H1 (cell line): ENCODE measurements at regions not wholly inside any gene's neighbourhood (a gene's known extent, or its start where the extent isn't known, plus 50 kb on each side); places are given as distances from the start of the nearest gene placed in this dataset.

Experiments
- CTCF ChIA-PET: fragments of 300-600 bp; sonication (Branson Sonifier 250); formaldehyde crosslinking; loops from one replicate; lab custom pipeline; 2021; ENCODE audit not compliant: partially characterized antibody; lab: Charles Lee
- POLR2A ChIA-PET: fragments of 300-600 bp; sonication (Branson Sonifier 250); formaldehyde crosslinking; loops from one replicate; lab custom pipeline; 2021; ENCODE audit warnings: inconsistent platforms; ENCODE audit not compliant: partially characterized antibody; lab: Charles Lee
- DNase-seq, 2 experiments: peaks; one replicate each; pipeline versions ENCODE4 v3.0.0 to v3.0.0-alpha.2; 2010 to 2022; ENCODE audit warnings: low spot score in 2 of 2, low read depth in 1 of 2, mixed read lengths in 1 of 2
- FAIRE-seq: peaks from 2 replicates; lab custom pipeline; 2011; peaks lifted over from hg19 to GRCh38; lab: Jason Lieb, UNC
- H2AFZ ChIP-seq: 2 replicates; pipeline ENCODE4 v1.8.1; 2012; ENCODE audit warnings: low read length, inconsistent platforms
- H2AK5ac ChIP-seq: 2 replicates; pipeline ENCODE4 v1.6.1; 2013; ENCODE audit warnings: low read depth, low read length
- H2BK120ac ChIP-seq: replicated peaks from 2 replicates; pipeline ENCODE3; 2013; ENCODE audit warnings: low read depth, low read length, inconsistent platforms
- H2BK12ac ChIP-seq: 2 replicates; pipeline ENCODE4 v1.6.1; 2013; ENCODE audit warnings: low read depth, low read length
- H2BK15ac ChIP-seq: 2 replicates; pipeline ENCODE4 v1.6.1; 2013; ENCODE audit warnings: low read length
- H2BK20ac ChIP-seq: 2 replicates; pipeline ENCODE4 v1.6.1; 2013; ENCODE audit warnings: low read length
- H2BK5ac ChIP-seq: 2 replicates; pipeline ENCODE4 v1.6.1; 2013; ENCODE audit warnings: low read depth, low read length
- H3K14ac ChIP-seq: 2 replicates; pipeline ENCODE4 v1.6.1; 2013; ENCODE audit warnings: inconsistent platforms; ENCODE audit not compliant: insufficient read length
- H3K18ac ChIP-seq: 2 replicates; pipeline ENCODE4 v1.6.1; 2013; ENCODE audit warnings: low read length; ENCODE audit errors: extremely low read depth
- H3K23ac ChIP-seq: 2 replicates; pipeline ENCODE4 v1.6.1; 2013; ENCODE audit warnings: inconsistent platforms; ENCODE audit not compliant: insufficient read length
- H3K23me2 ChIP-seq: 2 replicates; pipeline ENCODE4 v1.6.1; 2013; ENCODE audit warnings: low read depth, low read length
- H3K27ac ChIP-seq: 2 replicates; pipeline ENCODE4 v1.6.1; 2011; ENCODE audit warnings: low read depth, low read length, inconsistent platforms
- H3K27me3 ChIP-seq, 4 experiments: replicated peaks in 1 of 4; 1 replicate in 1 of 4; 2 replicates in 3 of 4; pipeline versions ENCODE4 v1.6.1 to v1.8.1; 2011 to 2013; ENCODE audit warnings: low read length in 3 of 4, mild to moderate bottlenecking in 3 of 4, inconsistent platforms in 2 of 4, mixed read lengths in 2 of 4, moderate library complexity in 1 of 4; ENCODE audit not compliant: control insufficient read depth in 3 of 4, insufficient read depth in 3 of 4; ENCODE audit errors: extremely low read depth in 1 of 4
- H3K36me3 ChIP-seq, 4 experiments: 2 replicates each; pipeline versions ENCODE4 v1.6.1 to v1.8.1; 2011 to 2013; ENCODE audit warnings: mild to moderate bottlenecking in 4 of 4, low read length in 3 of 4, moderate library complexity in 2 of 4, control low read depth in 1 of 4, inconsistent platforms in 1 of 4; ENCODE audit not compliant: insufficient read depth in 4 of 4, control insufficient read depth in 2 of 4
- H3K4ac ChIP-seq: replicated peaks from 2 replicates; pipeline ENCODE3; 2013; ENCODE audit warnings: low read length, low read depth, mixed read lengths, inconsistent platforms; ENCODE audit not compliant: insufficient read length
- H3K4me1 ChIP-seq, 4 experiments: replicated peaks in 1 of 4; 1 replicate in 1 of 4; 2 replicates in 3 of 4; pipeline versions ENCODE4 v1.6.1 to v1.8.1; 2011 to 2013; ENCODE audit warnings: low read length in 3 of 4, inconsistent platforms in 2 of 4, mixed read lengths in 1 of 4; ENCODE audit not compliant: insufficient read depth in 4 of 4, control insufficient read depth in 3 of 4
- H3K4me2 ChIP-seq, 2 experiments: 2 replicates each; pipeline versions ENCODE4 v1.6.1 to v1.8.1; 2011 to 2013; ENCODE audit warnings: low read depth in 2 of 2, low read length in 2 of 2, control low read depth in 1 of 2, inconsistent platforms in 1 of 2, mild to moderate bottlenecking in 1 of 2; ENCODE audit not compliant: insufficient read depth in 1 of 2
- H3K4me3 ChIP-seq, 4 experiments: fragments of 200-600, 300-600 bp in 1 of 4; sonication (generic), shearing (Covaris generic), sonication (Bioruptor Twin) in 1 of 4; 2 replicates each; pipeline versions ENCODE4 v1.5.1 to v1.8.1; 2011 to 2016; ENCODE audit warnings: low read length in 4 of 4, low read depth in 3 of 4, control low read depth in 2 of 4, inconsistent platforms in 2 of 4, mild to moderate bottlenecking in 2 of 4, mixed read lengths in 1 of 4, moderate library complexity in 1 of 4; ENCODE audit not compliant: insufficient read depth in 2 of 4; ENCODE audit errors: extremely low read depth in 1 of 4
- H3K56ac ChIP-seq: replicated peaks from 2 replicates; pipeline ENCODE3; 2013; ENCODE audit warnings: low read depth, mild to moderate bottlenecking, mixed read lengths, low read length, inconsistent platforms; ENCODE audit not compliant: insufficient read length
- H3K79me1 ChIP-seq: 2 replicates; pipeline ENCODE4 v1.6.1; 2013; ENCODE audit warnings: low read depth, low read length, control low read depth
- H3K79me2 ChIP-seq, 2 experiments: 2 replicates each; pipeline versions ENCODE4 v1.6.1 to v1.8.1; 2012 to 2013; ENCODE audit warnings: low read length in 2 of 2, mild to moderate bottlenecking in 2 of 2, inconsistent platforms in 1 of 2; ENCODE audit not compliant: insufficient read depth in 2 of 2, control insufficient read depth in 1 of 2
- H3K9ac ChIP-seq, 4 experiments: replicated peaks in 1 of 4; 1 replicate in 1 of 4; 2 replicates in 3 of 4; pipeline versions ENCODE4 v1.6.1 to v1.8.1; 2011 to 2013; ENCODE audit warnings: low read depth in 3 of 4, low read length in 3 of 4, control low read depth in 2 of 4, mild to moderate bottlenecking in 2 of 4, moderate library complexity in 2 of 4, inconsistent platforms in 1 of 4; ENCODE audit errors: extremely low read depth in 1 of 4
- H3K9me3 ChIP-seq, 2 experiments: 2 replicates each; pipeline versions ENCODE4 v1.6.1 to v1.8.1; 2012 to 2013; ENCODE audit warnings: mild to moderate bottlenecking in 2 of 2, moderate library complexity in 2 of 2, control low read depth in 1 of 2, inconsistent platforms in 1 of 2, low read depth in 1 of 2, low read length in 1 of 2, mixed read lengths in 1 of 2; ENCODE audit not compliant: insufficient read depth in 2 of 2
- H4K20me1 ChIP-seq, 2 experiments: replicated peaks in 1 of 2; 2 replicates each; pipeline versions ENCODE3 to v1.8.1; 2011 to 2013; ENCODE audit warnings: inconsistent platforms in 2 of 2, low read length in 2 of 2, mild to moderate bottlenecking in 1 of 2; ENCODE audit not compliant: insufficient read depth in 2 of 2, control insufficient read depth in 1 of 2
- H4K5ac ChIP-seq: 2 replicates; pipeline ENCODE4 v1.6.1; 2013; ENCODE audit warnings: low read length, low read depth, mixed read lengths, inconsistent platforms; ENCODE audit not compliant: insufficient read length
- H4K8ac ChIP-seq: 2 replicates; pipeline ENCODE4 v1.8.0; 2013; ENCODE audit warnings: mild to moderate bottlenecking, moderate library complexity, low read length, inconsistent platforms; ENCODE audit not compliant: insufficient read depth; ENCODE audit errors: extremely low read depth
- H4K91ac ChIP-seq: replicated peaks from 2 replicates; pipeline ENCODE3; 2013; ENCODE audit warnings: low read length, mixed read lengths, inconsistent platforms; ENCODE audit not compliant: insufficient read length
- CTBP2 ChIP-seq: IDR thresholded peaks from 2 replicates; pipeline ENCODE4 v1.7.0; 2011; ENCODE audit warnings: borderline replicate concordance, mild to moderate bottlenecking, moderate library complexity, mixed read lengths, low read length; ENCODE audit not compliant: insufficient read depth, insufficient read length
- CTCF ChIP-seq, 3 experiments: IDR thresholded peaks; 1 replicate in 2 of 3; 2 replicates in 1 of 3; pipeline versions ENCODE4 v1.5.1 to v1.6.1; 2011; ENCODE audit warnings: low read length in 3 of 3, mild to moderate bottlenecking in 3 of 3, inconsistent platforms in 2 of 3, low read depth in 1 of 3, moderate library complexity in 1 of 3; ENCODE audit not compliant: insufficient read depth in 1 of 3; ENCODE audit errors: control extremely low read depth in 1 of 3
- KDM1A ChIP-seq: fragments of 200-600, 300-600 bp; sonication (generic); IDR thresholded peaks from 2 replicates; pipeline ENCODE4 v1.7.1; 2016; ENCODE audit warnings: mild to moderate bottlenecking, low read length, borderline replicate concordance
- RAD21 ChIP-seq, 2 experiments: IDR thresholded peaks in 1 of 2; conservative IDR thresholded peaks in 1 of 2; 2 replicates each; pipeline ENCODE4 v1.6.1; 2011; ENCODE audit warnings: low read depth in 2 of 2, low read length in 2 of 2, improper control_type of control experiment in 1 of 2, inconsistent platforms in 1 of 2, mild to moderate bottlenecking in 1 of 2, moderate library complexity in 1 of 2
- SIN3A ChIP-seq, 2 experiments: IDR thresholded peaks in 1 of 2; conservative IDR thresholded peaks in 1 of 2; 2 replicates each; pipeline ENCODE4 v1.6.1; 2011 to 2012; ENCODE audit warnings: low read length in 2 of 2, improper control_type of control experiment in 1 of 2, low read depth in 1 of 2, mild to moderate bottlenecking in 1 of 2
- WGBS, 2 experiments: shearing (Covaris generic) in 1 of 2; methylation state at CpG; one replicate each; pipeline versions ENCODE4 v1.1.6 to v1.1.7; 2013 to 2015; ENCODE audit warnings: low lambda C conversion rate in 2 of 2, mixed read lengths in 2 of 2, inconsistent platforms in 1 of 2, low coverage in 1 of 2, missing lambda C conversion rate in 1 of 2; ENCODE audit not compliant: insufficient replicate concordance in 2 of 2, insufficient coverage in 1 of 2, insufficient read length in 1 of 2; ENCODE audit errors: extremely low coverage in 1 of 2, missing lambda C conversion rate in 1 of 2; 5-methylcytosine and 5-hydroxymethylcytosine counted together

DNA sequence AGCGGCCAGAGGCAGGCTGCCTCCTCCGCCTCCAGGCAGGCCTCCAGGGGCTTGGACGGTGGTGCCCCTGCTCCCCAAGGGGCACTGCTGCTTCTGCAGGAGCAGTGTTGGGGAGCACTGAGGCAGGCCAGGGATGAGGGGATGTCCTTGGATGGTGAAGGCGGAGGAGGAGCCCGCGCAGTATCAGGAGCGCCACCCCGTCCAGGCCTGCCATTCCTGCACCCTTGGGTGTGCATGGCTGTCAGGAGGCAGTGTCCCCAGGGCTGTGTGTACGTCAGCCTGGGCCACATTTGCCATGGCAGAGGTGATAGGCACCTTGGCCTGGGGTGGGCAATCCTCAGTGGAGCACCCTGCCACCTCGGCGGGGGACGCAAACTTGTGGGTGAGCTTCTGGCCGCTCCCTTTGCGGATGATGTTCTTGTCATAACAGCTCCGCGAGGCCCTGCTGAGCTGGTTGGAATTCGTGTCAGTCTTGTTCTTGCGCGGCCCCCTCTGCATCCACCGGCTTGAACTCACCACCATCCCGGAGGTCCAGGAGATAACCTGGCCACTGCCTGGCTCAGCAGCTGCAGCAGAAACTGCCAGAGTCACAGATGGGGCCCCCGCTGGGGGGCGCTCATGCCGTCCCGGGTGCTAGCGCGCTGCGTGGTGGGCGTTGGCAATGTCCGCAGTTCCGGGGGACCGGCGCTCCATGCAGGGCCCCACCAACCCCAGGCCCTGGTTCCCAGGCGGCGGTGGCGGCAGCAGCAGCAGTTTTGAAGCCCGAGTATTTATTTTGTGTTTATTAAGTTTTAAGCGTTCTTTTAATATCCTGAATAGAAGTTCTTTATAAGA lies 182.3 kb upstream of the ADCY1 start:
- Histone ChIP-seq H3K4me3 (no peak overlapping the region), H3K4ac (no peak overlapping the region), H3K79me1 (no peaks in the 10 kb centered on the region), H4K20me1 (no peaks in the 10 kb centered on the region), H3K56ac (no peak overlapping the region), H3K4me2 (no peak overlapping the region), H2BK20ac (no peak overlapping the region)
- POLR2A ChIA-PET: no interaction called here
- peak in 2 of 3 experiments; percentile 12 to 39; a peak in 3 of 4 replicates for TF ChIP-seq CTCF (IDR thresholded peaks at IDR 0.05; ENCODE audit: control extremely low read depth in 1 of 3, insufficient read depth in 1 of 3, low read depth in 1 of 3, low read length in 3 of 3)
- TF ChIP-seq SIN3A (conservative IDR thresholded peaks at IDR 0.05 in 1 of 2, IDR thresholded peaks at IDR 0.05 in 1 of 2; ENCODE audit: low read depth in 1 of 2, low read length in 2 of 2): no peak
- no peak for TF ChIP-seq CTBP2
- peak; percentile 28 to 60; a peak in 3 of 4 replicates for TF ChIP-seq RAD21 (IDR thresholded peaks at IDR 0.05 in 1 of 2, conservative IDR thresholded peaks at IDR 0.05 in 1 of 2; ENCODE audit: low read depth in 2 of 2, low read length in 2 of 2)
- TF ChIP-seq KDM1A: no peak
- TF ChIP-seq, all 59 proteins: peak for 2
- no peak for FAIRE-seq
- Histone ChIP-seq H2BK120ac (no peak overlapping the region), H2BK5ac (no peak overlapping the region), H2BK15ac (no peak overlapping the region), H3K27ac (no peak overlapping the region), H3K27me3 (no peaks in the 10 kb centered on the region), H4K91ac (no peak overlapping the region), H3K36me3 (no peaks in the 10 kb centered on the region), H2AFZ (no peak overlapping the region), H2AK5ac (no peak overlapping the region), H3K23ac (no peak overlapping the region), H2BK12ac (no peak overlapping the region), H3K14ac (no peak overlapping the region), H4K5ac (no peak overlapping the region), H3K9me3 (peaks cover 14 to 18% of the 10 kb centered on the region in 2 experiments), H3K9ac (no peak overlapping the region), H3K23me2 (no peaks in the 10 kb centered on the region), H3K18ac (no peak overlapping the region), H3K79me2 (no peaks in the 10 kb centered on the region), H3K4me1 (no peaks in the 10 kb centered on the region), H4K8ac (no peak overlapping the region)
- 93% methylated on average over 36 of the region's 38 CpGs; no CpG with 5 or more reads in 1 of the 2 experiments for WGBS, 2 experiments
- no peak for DNase-seq
- CTCF ChIA-PET: no interaction called here
